ENCODE measurements at regions not wholly inside any gene's neighbourhood (a gene's known extent, or its start where the extent isn't known, plus 50 kb on each side); places are given as distances from the start of the nearest gene placed in this dataset.

DNA sequence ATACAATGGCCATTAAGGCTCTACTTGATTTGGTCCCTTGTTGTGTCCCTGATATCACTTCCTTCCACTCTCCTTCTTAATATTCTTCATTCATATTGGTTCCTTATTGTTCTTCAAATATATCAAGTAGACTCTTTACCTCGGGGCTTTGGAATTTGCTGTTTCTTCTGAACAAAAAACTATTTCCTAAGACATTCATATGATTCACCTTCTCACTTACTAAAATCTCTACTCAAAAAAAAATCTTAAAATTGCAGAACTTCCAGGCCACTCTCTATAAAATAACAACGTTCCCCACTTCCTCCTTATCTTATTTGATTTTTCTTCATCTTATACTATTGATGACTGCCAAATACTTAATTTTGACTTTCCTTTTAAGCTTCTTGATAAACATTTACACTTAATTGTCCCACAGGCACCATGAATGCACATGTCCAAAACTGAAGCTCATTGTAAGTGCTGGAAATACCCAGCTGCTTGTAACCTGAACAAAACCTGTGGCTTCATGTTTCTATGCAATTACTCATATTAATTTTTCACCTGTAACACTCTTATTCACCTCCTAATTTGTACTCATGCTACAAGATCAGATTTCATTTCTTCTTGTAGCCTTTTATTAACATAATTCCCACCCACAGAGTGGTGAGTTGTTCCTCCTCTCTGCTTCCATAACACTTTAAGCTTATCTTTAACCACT, 58.4 kb upstream of the NUDT12 start:
- Histone ChIP-seq H2AK5ac (ENCODE audit: low read depth, low read length) (no peak overlapping the region), H4K8ac (ENCODE audit: low read depth in 2 of 2, low read length in 2 of 2) (no peak overlapping the region), H3K9me1 (ENCODE audit: insufficient read depth, low read length) (no peaks in the 10 kb centered on the region), H4K5ac (ENCODE audit: low read depth, low read length) (no peak overlapping the region), H2BK5ac (ENCODE audit: low read depth, low read length, poor library complexity, severe bottlenecking) (no peak overlapping the region), H3K23ac (ENCODE audit: low read depth, low read length) (no peak overlapping the region), H2BK120ac (ENCODE audit: low read depth, low read length) (no peak overlapping the region), H2BK20ac (ENCODE audit: low read depth, low read length) (no peak overlapping the region), H2AFZ (replicated peaks; ENCODE audit: low read length, poor library complexity) (no peak overlapping the region), H2AK9ac (replicated peaks; ENCODE audit: low read depth, low read length, poor library complexity) (no peak overlapping the region), H3K79me1 (ENCODE audit: low read depth in 1 of 2, low read length in 2 of 2) (no peaks in the 10 kb centered on the region), H3K9ac (ENCODE audit: low read depth, low read length) (no peak overlapping the region), H3K4me2 (ENCODE audit: low read depth, low read length) (no peak overlapping the region), H3K9me3 (ENCODE audit: control insufficient read depth, insufficient read depth, low read length) (no peaks in the 10 kb centered on the region), H3K4me1 (ENCODE audit: control insufficient read depth, insufficient read depth, low read length) (no peaks in the 10 kb centered on the region), H3K27ac (ENCODE audit: insufficient read depth, low read length) (no peak overlapping the region), H4K20me1 (ENCODE audit: insufficient read depth, low read length) (no peaks in the 10 kb centered on the region), H3K18ac (ENCODE audit: low read depth, low read length) (no peak overlapping the region), H3K27me3 (ENCODE audit: control insufficient read depth, insufficient read depth, low read length) (no peaks in the 10 kb centered on the region), H4K91ac (ENCODE audit: insufficient read depth, low read depth, low read length) (no peak overlapping the region), H2BK15ac (ENCODE audit: low read depth, low read length) (no peak overlapping the region), H3K36me3 (ENCODE audit: control insufficient read depth, insufficient read depth, low read length) (no peaks in the 10 kb centered on the region), H3K4ac (ENCODE audit: low read depth, low read length) (no peak overlapping the region), H3K4me3 (ENCODE audit: insufficient read depth, low read depth, low read length) (no peak overlapping the region), H3K14ac (replicated peaks; ENCODE audit: low read depth, low read length) (no peak overlapping the region), H3K56ac (ENCODE audit: extremely low read depth, insufficient read depth, low read length) (no peak overlapping the region)
- ATAC-seq (ENCODE audit: low read depth) (no peak), DNase-seq (no peak)
- 29 to 100% methylated on average over 1 to 2 of the region's 2 CpGs for WGBS, 2 experiments (ENCODE audit: extremely low coverage in 2 of 2, insufficient read length in 1 of 2)
- dilution Hi-C loops (cut with HindIII; ENCODE audit: low sequenced_read_pairs, unreplicated experiment), result no loop called here
- intact Hi-C loops (cut with micrococcal nuclease), result no loop called here
- in situ Hi-C loops (cut with MboI; ENCODE audit: low sequenced_read_pairs), result no loop called here
- no peak for TF ChIP-seq NFE2L2 (IDR thresholded peaks at IDR 0.05; ENCODE audit: low read depth, low read length)
- TF ChIP-seq, protein P1, sequence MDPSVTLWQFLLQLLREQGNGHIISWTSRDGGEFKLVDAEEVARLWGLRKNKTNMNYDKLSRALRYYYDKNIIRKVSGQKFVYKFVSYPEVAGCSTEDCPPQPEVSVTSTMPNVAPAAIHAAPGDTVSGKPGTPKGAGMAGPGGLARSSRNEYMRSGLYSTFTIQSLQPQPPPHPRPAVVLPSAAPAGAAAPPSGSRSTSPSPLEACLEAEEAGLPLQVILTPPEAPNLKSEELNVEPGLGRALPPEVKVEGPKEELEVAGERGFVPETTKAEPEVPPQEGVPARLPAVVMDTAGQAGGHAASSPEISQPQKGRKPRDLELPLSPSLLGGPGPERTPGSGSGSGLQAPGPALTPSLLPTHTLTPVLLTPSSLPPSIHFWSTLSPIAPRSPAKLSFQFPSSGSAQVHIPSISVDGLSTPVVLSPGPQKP (IDR thresholded peaks at IDR 0.05; ENCODE audit: borderline replicate concordance, low read depth, low read length), result no peak
- no peak for TF ChIP-seq FOS (IDR thresholded peaks at IDR 0.05; ENCODE audit: low read depth, low read length)
- TF ChIP-seq CEBPB (IDR thresholded peaks at IDR 0.05; ENCODE audit: low read depth, low read length), result no peak
- TF ChIP-seq MXI1 (IDR thresholded peaks at IDR 0.05; ENCODE audit: borderline replicate concordance, low read depth, low read length), result no peak
- TF ChIP-seq POLR2A (IDR thresholded peaks at IDR 0.05; ENCODE audit: low read depth, low read length), result no peak
- TF ChIP-seq SMC3 (IDR thresholded peaks at IDR 0.05; ENCODE audit: low read depth, low read length), result no peak
- no TSS peak for BruUV-seq (replicated peaks)
- POLR2A ChIA-PET (ENCODE audit: unreplicated experiment), result no interaction called here
- CTCF ChIA-PET, result no interaction called here

Data from IMR-90 (cell line).